Fibroblast of peridontal ligament (primary cell): ENCODE measurements at regions not wholly inside any gene's neighbourhood (a gene's known extent, or its start where the extent isn't known, plus 50 kb on each side); places are given as distances from the start of the nearest gene placed in this dataset.

ENCODE experiments used
- DNase-seq: peaks from one replicate; pipeline ENCODE4 v3.0.0-alpha.2; 2010; ENCODE audit errors: extremely low read depth

DNA sequence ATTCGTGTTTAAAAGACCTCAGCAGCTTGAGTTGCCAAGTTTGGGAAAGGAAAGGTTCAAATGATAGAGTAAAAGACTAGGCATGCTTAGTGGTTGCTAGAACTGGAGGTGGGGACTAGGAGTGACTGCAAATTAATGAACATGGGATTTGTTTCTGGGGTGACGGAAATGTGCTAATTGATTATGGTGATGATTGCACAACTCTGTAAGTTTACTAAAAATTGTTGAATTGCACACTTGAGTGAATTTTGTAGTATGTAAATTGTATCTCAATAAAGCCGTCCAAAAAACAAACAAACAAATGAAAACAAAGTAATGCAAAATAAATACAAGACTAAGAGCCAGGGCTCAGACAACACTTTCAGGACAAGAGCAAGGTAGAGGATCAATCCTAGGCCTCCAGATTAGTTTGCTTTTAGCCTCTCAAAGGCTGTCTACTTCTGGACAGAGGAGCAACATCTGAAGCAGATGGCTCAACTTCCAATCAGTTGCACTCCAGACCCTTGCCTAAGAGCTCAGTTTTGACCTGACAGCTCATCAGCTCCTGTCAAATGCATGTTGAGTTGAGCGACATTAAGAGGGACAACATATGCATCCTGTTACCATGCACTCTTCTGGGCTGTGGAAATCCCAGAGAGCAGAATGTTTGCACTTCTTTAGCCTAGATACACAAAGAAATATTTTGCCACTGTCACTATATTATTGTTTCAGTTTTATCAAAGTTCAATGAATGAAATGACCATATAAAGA lies 111.2 kb upstream of the ASIC2 start:
- no peak for DNase-seq

DNA sequence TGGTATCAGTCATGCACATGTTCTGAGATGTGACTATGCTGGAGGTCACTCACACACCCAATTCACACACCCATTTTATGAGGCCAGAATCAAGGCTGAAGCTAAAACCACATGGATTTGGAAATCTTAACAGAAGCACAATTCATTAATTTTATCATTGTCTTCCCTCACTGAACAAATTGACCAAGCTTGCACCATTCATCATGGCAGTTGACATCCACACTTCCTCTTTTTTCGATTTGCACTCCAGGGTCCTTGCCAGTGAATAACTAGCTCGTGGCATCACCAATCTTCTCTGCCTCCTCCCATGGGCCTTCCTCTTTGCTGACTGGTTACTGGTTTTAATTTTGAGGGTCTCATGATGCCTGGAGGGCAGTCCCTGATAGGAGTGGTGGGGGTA lies 123.0 kb upstream of the ASIC2 start:
- no peak for DNase-seq

DNA sequence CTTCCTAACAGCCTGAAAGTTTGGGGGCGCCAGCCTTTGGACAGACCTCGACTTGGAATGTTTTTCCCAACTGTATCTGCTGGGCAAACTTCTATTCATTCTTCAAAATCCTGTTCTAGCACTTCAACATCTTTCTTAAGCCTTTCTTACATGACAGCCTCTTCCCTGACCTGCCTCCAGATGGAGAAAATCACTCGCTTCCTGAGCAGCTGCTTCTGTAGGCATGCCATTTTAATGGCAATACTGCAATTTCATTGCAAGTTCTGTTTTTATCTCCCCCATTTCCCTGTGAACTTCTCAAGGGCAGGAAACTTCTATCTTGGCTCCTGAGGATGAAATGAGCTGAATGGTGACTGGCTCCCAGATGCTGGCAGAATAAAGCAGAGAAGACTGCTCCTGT lies 128.8 kb upstream of the ASIC2 start:
- DNase-seq: no peak

DNA sequence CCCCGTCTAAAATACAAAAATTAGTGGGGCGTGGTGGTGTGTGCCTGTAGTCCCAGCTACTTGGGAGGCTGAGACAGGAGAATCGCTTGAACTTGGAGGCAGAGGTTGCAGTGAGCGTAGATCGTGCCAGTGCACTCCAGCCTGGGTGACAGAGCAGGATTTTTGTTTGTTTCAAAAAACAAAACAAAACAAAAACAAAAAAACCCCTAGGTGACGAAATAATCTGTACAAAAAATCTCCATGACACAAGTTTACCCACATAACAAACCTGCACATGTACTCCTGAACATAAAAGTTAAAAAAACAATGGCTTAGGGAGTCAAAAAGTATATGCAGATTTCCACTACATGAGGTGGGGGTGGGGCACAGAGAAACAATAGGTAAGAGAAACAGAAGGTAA lies 140.5 kb upstream of the ASIC2 start:
- DNase-seq: no peak

DNA sequence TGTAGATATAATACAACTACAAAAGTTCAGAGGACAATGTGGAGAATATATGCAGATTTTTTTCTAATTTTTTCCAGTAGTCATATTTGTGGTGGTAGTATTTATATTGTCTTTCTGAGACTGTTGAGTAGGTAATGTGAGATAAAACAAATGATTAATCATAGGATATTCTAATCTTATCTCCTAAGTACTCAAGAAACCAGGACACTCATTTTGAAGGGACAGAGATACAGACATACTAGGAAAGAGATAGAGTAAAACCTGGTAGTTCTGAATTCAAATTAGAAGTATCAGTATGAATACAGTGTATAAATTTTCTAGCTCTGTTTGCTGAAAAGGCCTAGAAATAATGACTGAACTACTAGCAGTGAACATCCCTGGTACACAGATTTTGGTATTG lies 141.7 kb upstream of the ASIC2 start:
- no peak for DNase-seq

DNA sequence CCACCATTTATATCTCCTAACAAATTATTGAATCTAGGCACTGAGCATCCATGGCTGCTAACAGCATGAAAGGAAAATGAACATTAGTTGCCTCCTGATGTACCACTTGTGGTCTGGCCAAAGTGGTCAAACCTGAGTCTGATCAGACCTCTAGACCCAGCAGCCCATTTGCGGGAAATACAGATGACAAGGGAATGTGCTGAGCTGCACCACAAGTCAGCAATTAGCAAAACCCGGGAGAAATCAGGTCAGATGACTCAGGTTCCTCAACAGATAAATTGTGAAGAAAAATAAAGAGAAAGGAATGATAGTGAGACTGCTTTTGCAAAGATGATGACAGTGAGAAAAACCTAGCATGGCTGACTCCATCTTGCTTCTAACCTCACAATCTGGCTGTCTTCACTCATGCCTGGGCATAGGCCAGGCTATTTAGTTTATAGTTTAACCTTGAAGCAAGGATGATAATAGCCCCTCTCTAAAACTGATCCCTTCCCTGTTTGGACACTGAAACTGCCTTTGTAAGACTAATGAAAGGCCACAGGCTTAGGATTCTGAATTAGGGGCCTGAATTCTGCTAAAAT lies 142.7 kb upstream of the ASIC2 start:
- DNase-seq: no peak

DNA sequence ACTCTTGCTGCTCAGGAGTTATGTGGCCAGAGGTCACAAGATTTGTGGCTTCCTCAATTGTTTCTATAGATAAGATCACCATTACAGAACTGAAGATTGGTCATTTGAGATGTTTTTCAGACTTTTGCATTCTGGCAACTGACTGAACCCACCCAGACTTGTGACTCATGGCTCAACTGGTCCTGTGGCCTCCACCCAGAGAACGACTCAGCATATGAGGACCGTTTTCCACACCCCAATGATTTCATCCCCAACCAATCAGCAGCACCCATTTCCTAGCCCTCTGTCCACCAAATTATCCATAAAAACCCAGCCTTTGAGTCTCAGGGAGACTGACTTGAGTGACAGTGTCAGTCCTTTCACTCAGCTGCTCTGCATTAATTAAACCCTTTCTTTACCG lies 143.2 kb upstream of the ASIC2 start:
- no peak for DNase-seq

DNA sequence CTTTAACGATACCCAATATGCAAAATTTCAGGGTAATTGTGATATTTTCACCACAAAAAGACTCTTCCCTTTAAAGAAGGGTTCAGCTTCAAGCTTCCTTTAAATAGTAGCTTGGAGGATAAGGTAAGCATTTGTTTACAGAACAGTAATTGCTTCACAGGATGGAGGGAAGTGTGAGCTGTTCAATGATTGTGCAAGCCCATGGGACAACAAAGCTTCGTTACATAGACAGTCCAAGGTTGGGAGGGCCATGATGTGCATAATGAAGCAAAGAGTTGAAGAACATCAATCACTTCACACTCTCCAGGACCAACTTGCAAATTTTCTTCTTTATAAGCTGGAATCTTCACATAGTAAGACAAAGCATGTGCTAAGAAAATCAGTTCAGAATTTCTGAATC lies 145.0 kb upstream of the ASIC2 start:
- DNase-seq: no peak

DNA sequence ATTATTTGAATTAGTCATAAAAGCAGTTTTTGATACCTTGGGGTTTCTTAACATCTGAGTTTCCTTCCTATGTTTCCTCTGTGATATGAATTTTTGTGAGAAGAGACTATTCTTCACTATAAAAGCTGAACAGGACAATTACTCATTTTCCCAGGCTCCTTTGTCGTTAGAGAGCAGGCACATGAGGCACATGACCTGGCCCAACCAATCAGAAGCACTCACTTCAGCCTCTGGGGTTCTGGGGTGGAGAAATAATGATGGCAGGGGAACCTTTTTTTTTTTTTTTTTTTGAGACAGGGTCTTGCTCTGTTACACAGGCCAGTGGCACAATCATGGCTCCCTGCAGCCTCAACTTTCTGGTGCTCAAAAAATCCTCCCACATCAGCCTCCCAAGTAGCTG lies 145.5 kb upstream of the ASIC2 start:
- no peak for DNase-seq

DNA sequence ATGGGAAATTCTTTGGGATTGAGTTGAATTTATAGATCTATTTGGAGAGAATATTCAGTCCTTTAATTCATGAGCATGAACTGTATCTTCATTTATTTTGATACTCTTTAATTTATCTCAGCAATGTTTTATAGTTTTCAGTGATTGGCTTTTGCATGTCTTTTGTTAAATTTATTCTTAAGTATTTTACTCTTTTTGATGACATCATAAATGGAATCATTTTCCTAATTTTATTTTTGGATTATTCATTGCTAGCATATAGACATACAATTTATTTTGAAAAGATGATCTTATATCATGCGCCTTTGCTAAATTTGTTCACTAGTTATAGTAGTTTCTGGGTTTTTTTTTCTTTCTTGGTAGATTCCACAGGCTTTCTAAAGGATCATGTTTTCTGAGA lies 149.2 kb upstream of the ASIC2 start:
- DNase-seq: no peak

DNA sequence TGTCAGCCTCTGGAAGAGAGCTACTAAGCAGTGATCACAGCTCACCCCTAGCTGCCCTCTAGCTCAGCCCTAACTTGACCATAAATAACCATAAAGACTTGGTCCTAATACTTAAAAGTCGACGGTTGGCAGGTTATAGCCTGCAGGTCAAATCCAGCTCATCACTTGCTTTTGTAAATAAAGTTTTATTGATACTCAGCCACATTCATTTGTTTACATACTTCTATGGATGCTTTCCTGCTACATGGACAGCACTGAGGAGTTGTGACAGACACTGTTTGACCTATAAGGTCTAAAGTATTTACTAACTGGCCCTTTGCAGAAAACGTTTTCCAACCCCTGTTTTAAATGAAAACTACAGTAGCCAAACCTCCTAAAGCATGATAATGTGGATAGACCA lies 151.6 kb upstream of the ASIC2 start:
- no peak for DNase-seq

DNA sequence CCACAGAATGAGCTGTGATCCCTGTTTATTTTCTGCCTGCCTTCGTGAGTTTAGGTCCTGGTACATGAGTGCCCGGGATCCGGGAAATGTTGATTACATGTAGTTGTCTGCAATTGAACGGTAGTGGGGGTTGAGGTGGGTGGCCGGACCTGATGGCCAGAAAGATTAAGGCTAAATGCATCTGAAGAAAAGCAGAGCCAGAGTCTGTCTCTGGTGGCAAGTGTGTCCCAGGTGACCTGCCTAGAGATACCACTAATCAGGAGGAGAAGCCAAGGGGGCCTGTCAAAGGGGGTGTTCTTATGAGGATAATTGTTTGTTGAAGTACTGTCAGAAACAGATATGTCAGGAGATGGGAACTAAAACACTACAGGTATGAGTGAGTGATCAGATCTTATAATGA lies 154.0 kb upstream of the ASIC2 start:
- no peak for DNase-seq

DNA sequence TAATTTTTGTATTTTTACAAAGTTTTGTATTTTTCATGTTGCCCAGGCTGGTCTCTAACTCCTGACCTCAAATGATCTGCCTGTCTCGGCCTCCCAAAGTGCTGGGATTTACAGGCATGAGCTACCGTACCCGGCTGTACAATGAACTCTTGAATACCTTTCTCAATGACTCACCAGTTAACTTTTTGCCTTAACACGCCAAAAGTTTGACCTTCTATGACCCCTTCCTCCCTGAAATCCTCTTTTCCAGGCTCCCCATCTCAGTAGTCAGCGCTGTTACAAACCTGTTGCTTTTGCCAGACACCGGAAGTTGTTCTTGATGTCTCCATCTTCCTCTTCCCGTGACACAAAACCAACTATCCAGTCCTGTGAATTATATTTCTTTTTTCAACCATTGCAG lies 158.1 kb upstream of the ASIC2 start:
- DNase-seq: no peak

DNA sequence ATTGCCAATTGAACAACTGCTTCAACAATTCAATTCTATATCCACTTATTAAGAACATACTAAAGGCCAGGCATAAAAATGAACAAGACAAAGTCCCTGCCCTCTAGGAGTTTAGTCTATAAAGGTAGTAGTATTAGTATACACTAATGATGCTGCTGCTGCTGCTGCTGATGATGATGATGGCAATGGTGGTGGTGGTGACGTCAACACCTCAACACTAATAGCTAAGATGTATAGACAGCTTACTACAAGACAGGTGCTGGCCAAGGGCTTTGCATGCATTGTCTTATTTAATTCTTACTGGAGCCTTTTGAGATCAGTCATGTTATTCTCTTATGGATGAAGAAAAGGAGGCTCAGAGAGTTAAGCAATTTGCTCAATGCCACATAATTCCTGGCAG lies 164.4 kb upstream of the ASIC2 start:
- no peak for DNase-seq

DNA sequence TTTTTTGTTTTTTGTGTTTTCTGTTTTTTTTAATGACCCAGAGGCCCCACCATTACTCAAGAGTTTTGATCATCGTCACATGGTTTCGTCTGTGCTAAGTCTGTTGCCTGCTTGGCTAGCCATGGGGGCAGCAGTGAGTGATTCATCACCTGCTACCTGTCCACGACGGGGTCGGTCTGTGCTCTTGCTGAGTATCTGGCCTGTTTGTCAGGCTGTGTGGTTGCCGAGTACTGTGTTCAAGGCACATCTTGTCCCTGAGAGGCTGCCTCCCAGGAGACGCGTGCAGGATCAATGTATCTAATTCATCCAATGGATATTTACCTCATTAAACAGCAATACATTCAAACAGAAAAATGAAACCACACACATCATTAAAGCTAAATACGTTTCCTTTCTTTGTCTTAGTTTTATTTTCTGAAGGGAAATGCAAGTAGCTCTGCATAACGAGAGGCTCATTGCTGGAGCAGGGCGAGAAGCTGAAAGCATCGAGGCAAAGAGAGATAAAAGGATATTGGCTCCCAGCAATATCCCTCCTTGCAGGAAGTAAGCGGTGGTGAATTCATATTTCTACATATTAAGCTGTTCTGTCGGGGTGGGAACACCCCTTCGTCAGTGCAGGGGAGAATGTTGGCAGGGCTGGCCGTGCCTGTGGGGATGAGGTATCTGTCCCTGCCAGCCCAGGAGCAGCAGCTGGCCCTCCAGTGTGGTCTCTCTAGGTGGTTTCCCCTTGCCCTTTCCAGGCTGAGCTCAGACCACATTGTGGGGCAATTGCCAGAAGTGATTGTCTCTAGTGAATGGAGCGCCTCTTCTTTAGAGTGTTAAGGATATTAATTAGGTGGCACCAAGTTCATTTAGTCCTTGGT lies 166.2 kb upstream of the ASIC2 start:
- no peak for DNase-seq

DNA sequence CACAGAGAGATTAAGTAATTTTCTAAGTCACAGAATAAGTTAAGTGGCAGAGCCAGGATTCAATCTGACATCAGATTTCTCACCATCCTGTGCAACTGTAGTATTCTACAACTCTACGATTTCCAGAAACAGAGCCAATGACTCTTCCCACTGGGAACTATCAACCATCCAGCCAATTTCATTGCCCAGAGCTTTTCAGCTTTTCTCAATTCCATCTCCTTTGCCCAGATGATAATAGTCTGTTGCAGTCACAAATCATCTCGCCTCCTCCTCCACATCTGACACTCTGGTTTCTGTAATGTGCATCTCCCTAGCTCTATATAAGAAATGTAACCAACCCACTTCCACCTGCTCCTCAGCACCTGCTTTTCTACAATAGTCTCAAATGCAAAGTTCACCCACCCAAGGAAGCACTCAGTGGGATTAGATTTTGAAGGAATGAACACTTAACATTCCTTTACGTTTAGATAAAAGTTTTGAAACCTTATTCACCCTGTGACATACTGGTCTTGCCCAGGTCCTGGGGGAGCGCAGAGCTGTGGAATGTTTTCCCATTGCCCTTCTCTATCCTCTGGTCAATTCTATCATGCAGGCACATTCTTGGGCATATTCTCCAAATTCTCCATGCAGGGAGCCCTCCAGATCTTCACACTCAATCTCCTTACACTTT lies 167.8 kb upstream of the ASIC2 start:
- DNase-seq: no peak

DNA sequence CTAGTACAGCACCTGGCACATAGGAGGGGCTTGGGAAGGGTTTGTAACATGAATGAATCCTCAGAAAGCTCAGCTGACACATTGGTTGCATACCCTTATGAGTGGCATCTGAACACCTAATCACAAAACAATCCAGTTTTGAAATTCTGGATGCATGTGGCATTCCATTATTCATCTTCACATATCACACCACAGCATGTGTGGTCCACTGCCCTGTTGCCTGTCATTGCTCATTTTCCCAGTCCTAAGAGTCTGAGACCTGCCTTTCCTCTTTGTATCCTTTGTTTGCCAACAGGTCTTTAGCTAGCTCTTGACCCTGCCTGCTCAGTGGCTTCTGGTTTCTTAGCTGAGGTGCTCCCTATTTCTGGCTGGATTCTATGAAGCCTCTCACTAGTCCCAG lies 170.8 kb upstream of the ASIC2 start:
- DNase-seq: no peak

DNA sequence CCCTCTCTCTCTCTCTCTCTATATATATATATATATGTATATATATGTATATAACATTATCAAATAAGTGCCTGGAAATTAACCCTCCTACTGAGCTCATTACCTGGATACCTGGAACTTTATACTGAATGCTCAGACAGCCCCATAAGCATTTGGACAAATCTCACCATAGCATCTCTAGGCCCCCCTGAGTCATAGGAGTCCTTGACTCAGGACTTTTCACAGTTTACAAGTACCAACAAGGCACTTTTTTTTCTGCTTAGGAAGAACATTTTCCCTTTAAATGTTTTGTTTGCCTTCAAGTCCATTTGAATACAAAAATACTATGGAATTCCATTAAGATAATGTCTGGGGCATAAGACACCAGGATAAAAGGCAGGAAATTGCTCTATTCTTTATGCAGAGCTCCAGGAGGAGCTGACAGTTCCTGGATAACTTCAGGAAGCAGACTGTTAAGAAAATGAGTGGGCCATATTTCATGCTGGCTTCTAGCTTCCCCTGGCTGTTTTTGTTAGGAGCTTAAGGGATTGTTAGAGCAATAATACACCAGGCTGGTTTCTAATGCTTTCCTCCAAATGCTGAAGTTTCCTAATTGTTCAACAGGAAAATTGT lies 171.7 kb upstream of the ASIC2 start:
- DNase-seq: no peak

DNA sequence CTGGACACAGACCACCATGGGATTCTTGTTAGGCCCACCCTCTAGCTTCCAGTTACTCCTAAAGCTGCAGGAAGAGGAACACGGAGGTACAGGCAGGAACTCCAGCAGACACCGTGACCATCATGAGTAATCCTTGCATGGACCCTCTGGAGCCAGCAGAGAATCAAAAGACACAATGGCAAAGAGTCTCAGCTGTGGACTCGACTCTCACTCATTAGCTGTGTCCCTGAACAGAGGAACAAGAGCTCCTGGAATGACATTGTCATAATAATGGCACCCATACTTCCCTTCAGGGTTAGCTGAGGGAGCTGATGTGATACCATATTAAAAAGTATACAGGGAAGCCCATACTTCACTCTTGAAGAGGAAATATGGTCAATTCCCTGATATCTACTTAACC lies 176.3 kb upstream of the ASIC2 start:
- no peak for DNase-seq

DNA sequence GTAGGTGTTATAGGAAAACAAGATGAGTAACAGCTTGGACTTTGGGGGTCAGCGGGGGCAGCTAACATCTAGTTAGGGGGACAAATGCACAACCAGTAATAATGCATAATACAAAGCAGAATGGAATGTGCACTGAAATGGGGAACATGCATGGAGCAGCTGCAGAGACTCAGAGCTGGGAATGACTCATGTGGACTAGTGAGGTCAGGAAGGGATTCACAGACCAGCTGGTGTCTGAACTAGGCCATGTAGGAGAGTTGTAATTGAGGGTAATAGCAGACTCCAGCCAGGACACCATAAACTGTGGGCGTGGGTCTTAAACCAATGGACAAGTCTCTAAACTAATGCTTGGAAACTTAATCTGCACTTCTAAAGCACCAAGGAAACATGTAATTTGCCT lies 176.8 kb upstream of the ASIC2 start:
- no peak for DNase-seq

DNA sequence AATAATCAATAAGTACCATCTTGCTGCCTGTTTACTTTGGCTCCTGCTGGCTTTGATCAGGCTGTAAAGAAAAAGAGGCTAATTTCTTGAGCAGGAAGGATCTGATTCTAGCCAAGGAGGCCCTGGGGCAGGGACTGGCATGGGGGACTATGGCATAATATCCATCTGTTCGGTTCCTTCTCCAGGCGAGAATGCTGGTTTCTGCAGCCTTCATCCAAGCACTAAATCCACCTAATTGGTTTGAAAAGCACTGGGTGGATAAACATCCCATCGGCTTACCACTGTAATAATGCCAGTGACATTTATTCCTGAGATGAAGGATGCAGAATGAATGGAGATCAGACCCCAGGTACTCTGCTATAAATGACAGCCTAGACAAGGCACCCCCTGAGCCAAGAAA lies 180.0 kb upstream of the ASIC2 start:
- no peak for DNase-seq

DNA sequence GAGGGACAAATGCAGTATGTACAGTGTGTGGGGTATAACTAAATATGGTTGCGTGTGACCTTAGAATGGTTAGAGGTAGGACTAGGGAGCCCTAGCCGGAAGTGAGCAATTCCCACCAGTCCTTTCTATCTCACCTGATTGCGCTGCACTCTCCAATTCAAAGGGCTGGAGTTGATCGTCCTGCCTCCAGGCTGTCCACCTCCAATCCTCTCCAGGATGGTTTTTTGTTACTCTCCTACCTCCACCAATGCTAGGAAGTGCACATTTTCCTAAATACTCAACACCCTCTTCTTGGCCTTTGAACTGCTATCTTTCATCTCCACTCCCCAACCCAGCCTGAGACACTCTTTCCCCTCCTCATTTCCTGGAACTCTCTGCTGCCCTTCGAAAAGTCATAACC lies 181.7 kb upstream of the ASIC2 start:
- no peak for DNase-seq
